IMR-90 (cell line): ENCODE measurements at regions not wholly inside any gene's neighbourhood (a gene's known extent, or its start where the extent isn't known, plus 50 kb on each side); places are given as distances from the start of the nearest gene placed in this dataset.

Experiments used
- ATAC-seq: fragments of 200-7000 bp; cut with Tn5 transposase; 2 replicates; pipeline ENCODE4 v1.9.1; 2020; ENCODE audit warnings: low read depth, mild to moderate bottlenecking, moderate library complexity
- BruUV-seq: library from RNA; stranded (reverse); fragments of 400-500 nt; replicated peaks from 2 replicates; lab custom pipeline; 2021; lab: Mats Ljungman, UMichigan
- CTCF ChIA-PET: fragments of 300-600 bp; formaldehyde crosslinking; extraction: SDS; loops from one replicate; lab custom pipeline; 2021; ENCODE audit warnings: antibody characterized with exemption; lab: Yijun Ruan, JAX
- POLR2A ChIA-PET: fragments of 300-600 bp; sonication (Branson Sonifier 250); formaldehyde crosslinking; loops from one replicate; lab custom pipeline; 2022; ENCODE audit warnings: antibody characterized with exemption; ENCODE audit not compliant: unreplicated experiment; lab: Charles Lee
- DNase-seq: peaks from one replicate; pipeline ENCODE4 v3.0.0; 2013
- H2AFZ ChIP-seq: replicated peaks from 2 replicates; pipeline ENCODE3; 2013; ENCODE audit warnings: low read length, mild to moderate bottlenecking; ENCODE audit not compliant: poor library complexity
- H2AK5ac ChIP-seq: 2 replicates; pipeline ENCODE4 v1.6.1; 2013; ENCODE audit warnings: low read depth, low read length, inconsistent platforms
- H2AK9ac ChIP-seq: replicated peaks from 2 replicates; pipeline ENCODE3; 2013; ENCODE audit warnings: mild to moderate bottlenecking, low read depth, low read length, moderate library complexity; ENCODE audit not compliant: poor library complexity
- H2BK120ac ChIP-seq: 2 replicates; pipeline ENCODE4 v1.6.1; 2013; ENCODE audit warnings: low read depth, low read length, inconsistent platforms
- H2BK15ac ChIP-seq: 3 replicates; pipeline ENCODE4 v1.6.1; 2013; ENCODE audit warnings: low read depth, low read length, inconsistent platforms
- H2BK20ac ChIP-seq: 2 replicates; pipeline ENCODE4 v1.6.1; 2013; ENCODE audit warnings: low read depth, mild to moderate bottlenecking, inconsistent platforms, low read length, moderate library complexity
- H2BK5ac ChIP-seq: 2 replicates; pipeline ENCODE4 v1.6.1; 2013; ENCODE audit warnings: mild to moderate bottlenecking, low read depth, low read length, inconsistent platforms; ENCODE audit not compliant: poor library complexity, severe bottlenecking
- H3K14ac ChIP-seq: replicated peaks from 2 replicates; pipeline ENCODE4 v1.6.1; 2013; ENCODE audit warnings: low read depth, low read length, inconsistent platforms
- H3K18ac ChIP-seq: 2 replicates; pipeline ENCODE4 v1.6.1; 2013; ENCODE audit warnings: low read depth, low read length, control low read depth
- H3K23ac ChIP-seq: 2 replicates; pipeline ENCODE4 v1.6.1; 2013; ENCODE audit warnings: low read depth, low read length, inconsistent platforms
- H3K27ac ChIP-seq: 2 replicates; pipeline ENCODE4 v1.5.1; 2013; ENCODE audit warnings: mild to moderate bottlenecking, control low read depth, low read length; ENCODE audit not compliant: insufficient read depth
- H3K27me3 ChIP-seq: 2 replicates; pipeline ENCODE4 v1.6.1; 2013; ENCODE audit warnings: low read length; ENCODE audit not compliant: control insufficient read depth, insufficient read depth
- H3K36me3 ChIP-seq: 2 replicates; pipeline ENCODE4 v1.6.1; 2013; ENCODE audit warnings: low read length, mixed read lengths; ENCODE audit not compliant: control insufficient read depth, insufficient read depth
- H3K4ac ChIP-seq: 2 replicates; pipeline ENCODE4 v1.6.1; 2013; ENCODE audit warnings: low read depth, low read length, inconsistent platforms
- H3K4me1 ChIP-seq: 2 replicates; pipeline ENCODE4 v1.6.1; 2013; ENCODE audit warnings: low read length, mixed read lengths; ENCODE audit not compliant: control insufficient read depth, insufficient read depth
- H3K4me2 ChIP-seq: 2 replicates; pipeline ENCODE4 v1.6.1; 2013; ENCODE audit warnings: low read depth, mild to moderate bottlenecking, control low read depth, low read length, moderate library complexity
- H3K4me3 ChIP-seq: 2 replicates; pipeline ENCODE4 v1.5.1; 2013; ENCODE audit warnings: low read depth, mild to moderate bottlenecking, control low read depth, low read length, moderate library complexity; ENCODE audit not compliant: insufficient read depth
- H3K56ac ChIP-seq: 2 replicates; pipeline ENCODE4 v1.6.1; 2013; ENCODE audit warnings: low read length, inconsistent platforms; ENCODE audit not compliant: insufficient read depth; ENCODE audit errors: extremely low read depth
- H3K79me1 ChIP-seq, 2 experiments: 2 replicates each; pipeline ENCODE4 v1.6.1; 2013; ENCODE audit warnings: low read length in 2 of 2, inconsistent platforms in 1 of 2, low read depth in 1 of 2
- H3K9ac ChIP-seq: 2 replicates; pipeline ENCODE4 v1.6.1; 2013; ENCODE audit warnings: low read depth, low read length, control low read depth
- H3K9me1 ChIP-seq: 2 replicates; pipeline ENCODE4 v1.6.1; 2013; ENCODE audit warnings: low read length, inconsistent platforms; ENCODE audit not compliant: insufficient read depth
- H3K9me3 ChIP-seq: 2 replicates; pipeline ENCODE4 v1.6.1; 2013; ENCODE audit warnings: low read length; ENCODE audit not compliant: control insufficient read depth, insufficient read depth
- H4K20me1 ChIP-seq: 2 replicates; pipeline ENCODE4 v1.6.1; 2013; ENCODE audit warnings: low read length, inconsistent platforms; ENCODE audit not compliant: insufficient read depth
- H4K5ac ChIP-seq: 2 replicates; pipeline ENCODE4 v1.6.1; 2013; ENCODE audit warnings: mild to moderate bottlenecking, low read depth, low read length, control low read depth
- H4K8ac ChIP-seq, 2 experiments: 2 replicates each; pipeline ENCODE4 v1.6.1; 2013; ENCODE audit warnings: low read depth in 2 of 2, low read length in 2 of 2, control low read depth in 1 of 2, inconsistent platforms in 1 of 2
- H4K91ac ChIP-seq: 2 replicates; pipeline ENCODE4 v1.6.1; 2013; ENCODE audit warnings: low read depth, low read length, inconsistent platforms; ENCODE audit not compliant: insufficient read depth
- BHLHE40 ChIP-seq: fragments of 150-350 bp; IDR thresholded peaks from 2 replicates; pipeline ENCODE4 v1.6.1; 2016; ENCODE audit warnings: mild to moderate bottlenecking, low read depth, low read length
- CEBPB ChIP-seq: IDR thresholded peaks from 2 replicates; pipeline ENCODE4 v1.6.1; 2012; ENCODE audit warnings: low read depth, low read length, improper control_type of control experiment
- FOS ChIP-seq: fragments of 150-350 bp; IDR thresholded peaks from 2 replicates; pipeline ENCODE4 v1.6.1; 2016; ENCODE audit warnings: low read depth, low read length
- MAFK ChIP-seq: IDR thresholded peaks from 2 replicates; pipeline ENCODE4 v1.6.1; 2012; ENCODE audit warnings: low read depth, low read length, improper control_type of control experiment
- MAZ ChIP-seq: IDR thresholded peaks from 2 replicates; pipeline ENCODE4 v1.6.1; 2012; ENCODE audit warnings: low read depth, mild to moderate bottlenecking, low read length, improper control_type of control experiment, moderate library complexity, borderline replicate concordance
- MXI1 ChIP-seq: IDR thresholded peaks from 2 replicates; pipeline ENCODE4 v1.6.1; 2012; ENCODE audit warnings: low read depth, mild to moderate bottlenecking, low read length, moderate library complexity, borderline replicate concordance
- NFE2L2 ChIP-seq: fragments of 150-350 bp; IDR thresholded peaks from 2 replicates; pipeline ENCODE4 v1.6.1; 2016; ENCODE audit warnings: low read depth, mild to moderate bottlenecking, low read length
- POLR2A ChIP-seq: IDR thresholded peaks from 2 replicates; pipeline ENCODE4 v1.6.1; 2012; ENCODE audit warnings: mild to moderate bottlenecking, low read depth, low read length
- RAD21 ChIP-seq: IDR thresholded peaks from 2 replicates; pipeline ENCODE4 v1.6.1; 2012; ENCODE audit warnings: low read length, improper control_type of control experiment
- RCOR1 ChIP-seq: IDR thresholded peaks from 2 replicates; pipeline ENCODE4 v1.6.1; 2012; ENCODE audit warnings: mild to moderate bottlenecking, low read length, improper control_type of control experiment; ENCODE audit not compliant: insufficient replicate concordance
- RFX5 ChIP-seq: IDR thresholded peaks from 2 replicates; pipeline ENCODE4 v1.8.0; 2012; ENCODE audit warnings: low read depth, mild to moderate bottlenecking, low read length, moderate library complexity
- SMC3 ChIP-seq: fragments of 150-350 bp; IDR thresholded peaks from 2 replicates; pipeline ENCODE4 v1.6.1; 2016; ENCODE audit warnings: low read depth, mild to moderate bottlenecking, antibody characterized with exemption, low read length, moderate library complexity
- USF2 ChIP-seq: fragments of 150-350 bp; IDR thresholded peaks from 2 replicates; pipeline ENCODE4 v1.6.1; 2017; ENCODE audit warnings: mild to moderate bottlenecking, antibody characterized with exemption, low read length, low read depth
- WGBS, 2 experiments: methylation state at CpG; one replicate each; pipeline versions ENCODE4 v1.1.5 to v1.1.7; 2013; ENCODE audit warnings: missing lambda C conversion rate in 2 of 2; ENCODE audit not compliant: insufficient read length in 1 of 2; ENCODE audit errors: extremely low coverage in 2 of 2; 5-methylcytosine and 5-hydroxymethylcytosine counted together
- dilution Hi-C: fragments of 300-500 bp; cut with HindIII; formaldehyde crosslinking; loops from one replicate; pipeline ENCODE4 v1.14.3; 2018; ENCODE audit warnings: low sequenced_read_pairs; ENCODE audit not compliant: unreplicated experiment
- in situ Hi-C: fragments of 300-500 bp; cut with MboI; formaldehyde crosslinking; loops from 3 replicates; pipeline ENCODE4 v1.14.3; 2019; ENCODE audit warnings: low sequenced_read_pairs, inconsistent platforms, mixed read lengths
- intact Hi-C: fragments of 100-400 bp; cut with micrococcal nuclease; formaldehyde crosslinking; loops from 2 replicates; pipeline ENCODE4 v1.10.0; 2022
- TF ChIP-seq, protein P1 (sequence below): conservative IDR thresholded peaks from 2 replicates; pipeline ENCODE4 v1.5.1; 2012; ENCODE audit warnings: mild to moderate bottlenecking, low read depth, low read length, improper control_type of control experiment
- TF ChIP-seq, protein P2 (sequence below): fragments of 150-350 bp; IDR thresholded peaks from 2 replicates; pipeline ENCODE4 v1.6.1; 2016; ENCODE audit warnings: low read depth, mild to moderate bottlenecking, low read length, moderate library complexity, borderline replicate concordance

- H2BK15ac ChIP-seq = no peak overlapping the region
- no peak overlapping the region for H3K4me2 ChIP-seq
- H4K8ac ChIP-seq = no peak overlapping the region
- H2AFZ ChIP-seq = peak overlapping the region; percentile 2
- H3K23ac ChIP-seq = no peak overlapping the region
- no peak overlapping the region for H3K14ac ChIP-seq
- H3K9me3 ChIP-seq = no peaks in the 10 kb centered on the region
- H4K20me1 ChIP-seq = no peaks in the 10 kb centered on the region
- H2BK5ac ChIP-seq = no peak overlapping the region
- no peak overlapping the region for H2AK9ac ChIP-seq
- H2BK120ac ChIP-seq = no peak overlapping the region
- DNase-seq (peak; percentile 46), ATAC-seq (no peak)
- no peak overlapping the region for H3K56ac ChIP-seq
- no peak overlapping the region for H4K91ac ChIP-seq
- H2BK20ac ChIP-seq = no peak overlapping the region
- no peak overlapping the region for H2AK5ac ChIP-seq
- ChIA-PET POLR2A (no interaction called here), CTCF (no interaction called here)
- H3K4ac ChIP-seq = no peak overlapping the region
- no peak overlapping the region for H4K5ac ChIP-seq
- H3K9ac ChIP-seq = no peak overlapping the region
- no TSS peak for BruUV-seq
- H3K18ac ChIP-seq = no peak overlapping the region
- H3K27ac ChIP-seq = peak overlapping the region; percentile 33; the same call in 1 of the 2 replicates
- in situ Hi-C loops (no loop called here), dilution Hi-C loops (no loop called here), intact Hi-C loops (no loop called here)
- H3K4me1 ChIP-seq = peaks cover 2% of the 10 kb centered on the region; the same call in 1 of the 2 replicates
- no peaks in the 10 kb centered on the region for H3K36me3 ChIP-seq
- H3K27me3 ChIP-seq = no peaks in the 10 kb centered on the region
- TF ChIP-seq BHLHE40 (no peak), MAFK (no peak), POLR2A (no peak), MAZ (no peak), SMC3 (no peak), FOS (no peak), USF2 (no peak), RCOR1 (no peak), CEBPB (no peak), NFE2L2 (no peak), RFX5 (no peak), MXI1 (no peak), RAD21 (no peak)
- TF ChIP-seq, protein P1, sequence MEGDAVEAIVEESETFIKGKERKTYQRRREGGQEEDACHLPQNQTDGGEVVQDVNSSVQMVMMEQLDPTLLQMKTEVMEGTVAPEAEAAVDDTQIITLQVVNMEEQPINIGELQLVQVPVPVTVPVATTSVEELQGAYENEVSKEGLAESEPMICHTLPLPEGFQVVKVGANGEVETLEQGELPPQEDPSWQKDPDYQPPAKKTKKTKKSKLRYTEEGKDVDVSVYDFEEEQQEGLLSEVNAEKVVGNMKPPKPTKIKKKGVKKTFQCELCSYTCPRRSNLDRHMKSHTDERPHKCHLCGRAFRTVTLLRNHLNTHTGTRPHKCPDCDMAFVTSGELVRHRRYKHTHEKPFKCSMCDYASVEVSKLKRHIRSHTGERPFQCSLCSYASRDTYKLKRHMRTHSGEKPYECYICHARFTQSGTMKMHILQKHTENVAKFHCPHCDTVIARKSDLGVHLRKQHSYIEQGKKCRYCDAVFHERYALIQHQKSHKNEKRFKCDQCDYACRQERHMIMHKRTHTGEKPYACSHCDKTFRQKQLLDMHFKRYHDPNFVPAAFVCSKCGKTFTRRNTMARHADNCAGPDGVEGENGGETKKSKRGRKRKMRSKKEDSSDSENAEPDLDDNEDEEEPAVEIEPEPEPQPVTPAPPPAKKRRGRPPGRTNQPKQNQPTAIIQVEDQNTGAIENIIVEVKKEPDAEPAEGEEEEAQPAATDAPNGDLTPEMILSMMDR = no peak
- TF ChIP-seq, protein P2, sequence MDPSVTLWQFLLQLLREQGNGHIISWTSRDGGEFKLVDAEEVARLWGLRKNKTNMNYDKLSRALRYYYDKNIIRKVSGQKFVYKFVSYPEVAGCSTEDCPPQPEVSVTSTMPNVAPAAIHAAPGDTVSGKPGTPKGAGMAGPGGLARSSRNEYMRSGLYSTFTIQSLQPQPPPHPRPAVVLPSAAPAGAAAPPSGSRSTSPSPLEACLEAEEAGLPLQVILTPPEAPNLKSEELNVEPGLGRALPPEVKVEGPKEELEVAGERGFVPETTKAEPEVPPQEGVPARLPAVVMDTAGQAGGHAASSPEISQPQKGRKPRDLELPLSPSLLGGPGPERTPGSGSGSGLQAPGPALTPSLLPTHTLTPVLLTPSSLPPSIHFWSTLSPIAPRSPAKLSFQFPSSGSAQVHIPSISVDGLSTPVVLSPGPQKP = no peak
- no peaks in the 10 kb centered on the region for H3K79me1 ChIP-seq
- H3K9me1 ChIP-seq = no peaks in the 10 kb centered on the region
- no peak overlapping the region for H3K4me3 ChIP-seq
- WGBS, 2 experiments = no CpG with 5 or more reads among the region's 4 CpGs
Observed at GRCh38 chr1:195202241-195202640, 1406.0 kb downstream of the KCNT2 start.
